ENCODE measurements at regions not wholly inside any gene's neighbourhood (a gene's known extent, or its start where the extent isn't known, plus 50 kb on each side); places are given as distances from the start of the nearest gene placed in this dataset.

GRCh38 chr10:10564081-10564794 is 453.4 kb upstream of the CELF2 start:
- H3K4me3 ChIP-seq (ENCODE audit: low read length), result no peak overlapping the region
- TF ChIP-seq ZNF274 (IDR thresholded peaks at IDR 0.05; ENCODE audit: low read depth, low read length), result no peak

GRCh38 chr10:10576937-10577336 is 440.7 kb upstream of the CELF2 start:
- no peak overlapping the region for H3K4me3 ChIP-seq (ENCODE audit: low read length)
- TF ChIP-seq ZNF274 (IDR thresholded peaks at IDR 0.05; ENCODE audit: low read depth, low read length), result no peak

- H3K4me3 ChIP-seq (ENCODE audit: low read length), result no peak overlapping the region
- TF ChIP-seq ZNF274 (IDR thresholded peaks at IDR 0.05; ENCODE audit: low read depth, low read length), result no peak
Measured at GRCh38 chr10:10579709-10580108, 438.0 kb upstream of the CELF2 start.

- TF ChIP-seq ZNF274 (IDR thresholded peaks at IDR 0.05; ENCODE audit: low read depth, low read length), result no peak
Measured at GRCh38 chr10:10584161-10584560, 433.5 kb upstream of the CELF2 start.

GRCh38 chr10:10587744-10588393 is 429.8 kb upstream of the CELF2 start:
- no peak overlapping the region for H3K4me3 ChIP-seq (ENCODE audit: low read length)
- no peak for TF ChIP-seq ZNF274 (IDR thresholded peaks at IDR 0.05; ENCODE audit: low read depth, low read length)

More at GRCh38 chr10:10584161-10584560, 433.5 kb upstream of the CELF2 start:
- H3K4me3 ChIP-seq (ENCODE audit: low read length), result no peak overlapping the region

GRCh38 chr10:10589540-10590303 is 427.9 kb upstream of the CELF2 start:
- H3K4me3 ChIP-seq (ENCODE audit: low read length), result no peak overlapping the region
- TF ChIP-seq ZNF274 (IDR thresholded peaks at IDR 0.05; ENCODE audit: low read depth, low read length), result no peak

- no peak overlapping the region for H3K4me3 ChIP-seq (ENCODE audit: low read length)
Measured at GRCh38 chr10:10591715-10592341, 425.8 kb upstream of the CELF2 start.

GRCh38 chr10:10596256-10596655 is 421.4 kb upstream of the CELF2 start:
- H3K4me3 ChIP-seq (ENCODE audit: low read length), result no peak overlapping the region
- TF ChIP-seq ZNF274 (IDR thresholded peaks at IDR 0.05; ENCODE audit: low read depth, low read length), result no peak

More at GRCh38 chr10:10591715-10592341, 425.8 kb upstream of the CELF2 start:
- no peak for TF ChIP-seq ZNF274 (IDR thresholded peaks at IDR 0.05; ENCODE audit: low read depth, low read length)

- no peak overlapping the region for H3K4me3 ChIP-seq (ENCODE audit: low read length)
- no peak for TF ChIP-seq ZNF274 (IDR thresholded peaks at IDR 0.05; ENCODE audit: low read depth, low read length)
Measured at GRCh38 chr10:10598297-10598696, 419.4 kb upstream of the CELF2 start.

- TF ChIP-seq ZNF274 (IDR thresholded peaks at IDR 0.05; ENCODE audit: low read depth, low read length), result no peak
- H3K4me3 ChIP-seq (ENCODE audit: low read length), result no peak overlapping the region
Measured at GRCh38 chr10:10600004-10600403, 417.7 kb upstream of the CELF2 start.

- TF ChIP-seq ZNF274 (IDR thresholded peaks at IDR 0.05; ENCODE audit: low read depth, low read length), result no peak
- no peak overlapping the region for H3K4me3 ChIP-seq (ENCODE audit: low read length)
Measured at GRCh38 chr10:10605551-10606081, 412.1 kb upstream of the CELF2 start.

GRCh38 chr10:10609379-10609955 is 408.2 kb upstream of the CELF2 start:
- no peak for TF ChIP-seq ZNF274 (IDR thresholded peaks at IDR 0.05; ENCODE audit: low read depth, low read length)
- H3K4me3 ChIP-seq (ENCODE audit: low read length), result no peak overlapping the region

GRCh38 chr10:10610171-10610570 is 407.5 kb upstream of the CELF2 start:
- no peak overlapping the region for H3K4me3 ChIP-seq (ENCODE audit: low read length)
- TF ChIP-seq ZNF274 (IDR thresholded peaks at IDR 0.05; ENCODE audit: low read depth, low read length), result no peak

- H3K4me3 ChIP-seq (ENCODE audit: low read length), result no peak overlapping the region
- TF ChIP-seq ZNF274 (IDR thresholded peaks at IDR 0.05; ENCODE audit: low read depth, low read length), result no peak
Measured at GRCh38 chr10:10612151-10612550, 405.5 kb upstream of the CELF2 start.

All from GM08714 (cell line).